ENCODE measurements at regions not wholly inside any gene's neighbourhood (a gene's known extent, or its start where the extent isn't known, plus 50 kb on each side); places are given as distances from the start of the nearest gene placed in this dataset.

DNA sequence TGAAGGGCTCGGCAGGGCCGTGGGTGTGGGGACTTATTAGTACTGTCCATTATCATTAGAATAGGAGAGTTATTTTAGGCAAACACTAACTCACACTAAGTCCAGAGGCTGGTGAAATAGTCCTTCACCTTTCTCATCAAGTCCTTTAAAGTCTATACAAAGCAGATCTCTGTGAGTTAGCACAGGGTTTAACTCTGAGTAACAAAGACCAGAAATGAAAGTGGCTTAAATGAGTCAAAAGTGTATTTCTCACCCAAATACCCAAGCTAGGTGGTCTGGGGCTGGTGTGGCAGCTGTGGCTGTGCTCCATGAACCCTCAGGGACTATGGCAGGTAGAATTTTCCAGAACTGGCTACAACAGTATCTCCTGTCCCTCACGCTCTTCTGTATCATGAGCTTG lies 263.2 kb downstream of the BCOR start:
- TF ChIP-seq CTCF (IDR thresholded peaks at IDR 0.05) (no peak), GATA2 (CRISPR knock-in tag; IDR thresholded peaks at IDR 0.05) (no peak), SMC3 (IDR thresholded peaks at IDR 0.05; ENCODE audit: low read depth, low read length) (no peak)
